ENCODE measurements at regions not wholly inside any gene's neighbourhood (a gene's known extent, or its start where the extent isn't known, plus 50 kb on each side); places are given as distances from the start of the nearest gene placed in this dataset.

DNA sequence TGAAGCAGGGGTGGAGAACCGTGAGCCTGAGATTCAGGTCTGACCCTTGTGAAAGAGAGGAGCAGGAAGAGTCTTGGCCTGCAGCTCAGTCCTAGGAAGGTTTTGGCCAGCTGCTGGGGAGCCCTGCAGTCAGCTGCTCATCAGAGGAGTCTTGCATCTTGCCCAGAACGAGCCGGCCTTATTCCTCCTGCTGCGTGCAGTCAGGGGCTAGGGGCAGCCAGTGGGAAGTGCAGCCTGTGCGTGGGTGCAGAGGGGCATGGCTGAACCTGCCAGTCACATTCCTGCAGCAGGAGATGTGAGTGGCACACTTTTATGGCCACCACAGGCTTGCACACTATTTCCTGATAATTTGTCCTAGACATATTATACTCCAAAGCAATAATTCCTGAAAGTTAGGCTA lies 278.7 kb downstream of the NPR3 start:
- DNase-seq (ENCODE audit: low spot score), result no peak

DNA sequence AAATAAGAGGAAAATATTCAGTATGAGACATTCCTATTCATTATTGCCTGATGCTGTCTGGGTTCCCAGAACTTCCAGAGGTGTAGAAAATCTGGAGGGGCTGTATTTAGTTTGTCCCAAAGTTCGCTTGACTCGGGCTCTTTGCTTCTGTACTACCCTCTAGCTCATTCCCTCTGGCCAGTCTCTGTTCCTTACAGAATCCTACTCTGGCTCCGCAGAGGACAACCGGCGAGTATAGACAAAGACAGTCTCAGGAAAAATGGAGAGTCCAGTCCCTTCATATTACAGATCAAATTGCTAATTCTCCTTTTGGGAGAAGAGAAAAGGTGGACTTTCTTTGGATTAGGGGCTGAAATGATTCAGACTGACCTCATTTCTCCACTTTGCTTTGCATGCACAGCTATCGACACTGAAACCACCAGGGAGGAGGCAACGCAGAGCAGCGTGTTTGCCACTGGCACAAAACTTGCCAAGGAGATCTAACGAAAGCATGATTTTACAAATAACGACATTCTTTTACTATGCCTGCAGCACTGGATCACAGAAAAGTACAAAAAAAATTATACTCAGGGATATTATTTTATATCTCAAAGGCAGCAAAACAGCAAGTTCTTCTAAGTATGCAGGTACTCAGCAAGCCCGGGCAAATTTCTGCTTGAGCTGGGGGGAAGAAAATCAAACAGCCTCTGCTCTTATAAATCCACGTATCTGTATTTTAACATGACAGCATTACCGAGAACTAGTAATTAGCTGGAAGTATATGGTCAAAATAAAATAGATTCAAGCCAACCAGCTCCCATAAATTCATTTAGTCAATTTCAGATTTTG lies 279.7 kb downstream of the NPR3 start:
- no peak for DNase-seq (ENCODE audit: low spot score)

DNA sequence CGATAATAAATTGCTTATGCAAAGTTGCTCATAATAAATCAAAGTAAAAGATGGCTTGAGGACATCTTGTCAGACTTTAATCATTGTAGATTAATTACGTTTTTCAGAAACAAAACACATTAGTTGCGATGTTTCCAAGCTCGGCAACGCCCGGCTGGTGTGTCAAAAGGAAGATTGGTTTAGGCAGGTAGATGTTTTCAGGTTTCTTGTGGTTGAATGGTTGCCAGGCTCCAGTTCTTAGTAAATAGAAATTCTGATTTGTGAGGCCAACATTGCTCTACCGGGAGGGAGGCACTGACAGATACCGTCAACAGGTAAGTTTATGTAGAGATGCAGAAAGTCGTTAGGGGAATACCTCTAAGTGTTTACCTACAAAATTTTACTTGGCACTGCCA lies 280.3 kb downstream of the NPR3 start:
- no peak for DNase-seq (ENCODE audit: low spot score)

DNA sequence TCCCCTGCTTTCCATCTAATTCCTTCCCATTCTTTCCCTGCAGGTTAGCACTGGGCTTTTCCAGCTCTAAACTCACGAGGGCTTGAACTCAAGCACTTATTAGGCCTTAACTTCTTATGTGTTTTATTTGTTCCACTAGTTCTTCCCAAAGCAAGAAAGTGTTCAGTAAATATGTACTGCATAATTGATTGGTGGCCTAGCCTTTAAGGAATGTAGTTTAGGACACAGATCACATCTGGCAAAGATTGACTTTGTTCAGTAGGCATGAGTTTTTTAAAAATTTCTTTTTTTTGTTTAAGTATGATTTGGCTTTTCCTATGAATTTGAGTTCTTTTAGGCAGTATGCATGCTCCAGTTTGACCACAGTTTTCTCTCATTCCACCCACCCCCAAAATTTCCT lies 285.2 kb downstream of the NPR3 start:
- DNase-seq (ENCODE audit: low spot score), result no peak

DNA sequence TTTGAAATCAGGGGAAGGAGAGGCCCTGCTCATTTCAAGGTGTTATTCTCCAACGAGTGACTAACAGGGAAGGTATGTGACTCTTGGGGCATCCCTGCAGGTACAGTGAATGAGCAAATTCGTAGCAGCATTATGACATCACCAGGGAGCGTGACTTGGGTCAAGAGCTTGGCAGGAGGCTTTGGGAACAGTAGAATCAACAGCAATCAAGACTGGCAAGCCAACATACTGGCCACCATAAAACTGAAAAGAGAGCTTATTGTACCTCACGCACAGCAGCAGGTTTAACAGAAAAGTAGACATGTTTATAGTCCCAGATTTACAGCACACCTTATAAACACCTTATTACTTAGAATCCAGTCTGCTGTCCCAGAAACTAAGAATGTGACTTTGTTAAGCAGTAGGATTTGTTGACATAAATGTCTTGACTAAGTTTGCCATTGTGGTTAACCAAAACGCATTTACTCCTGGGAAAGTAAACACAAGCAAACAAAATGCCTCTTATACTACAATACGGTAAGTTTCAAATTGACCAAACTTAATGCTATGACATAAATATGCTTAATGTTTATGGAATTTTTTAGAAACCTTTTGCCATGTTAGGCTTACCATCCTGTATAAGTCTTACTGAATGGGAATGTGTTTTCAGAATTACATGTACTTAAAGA lies 297.8 kb downstream of the NPR3 start:
- DNase-seq (ENCODE audit: low spot score), result no peak

DNA sequence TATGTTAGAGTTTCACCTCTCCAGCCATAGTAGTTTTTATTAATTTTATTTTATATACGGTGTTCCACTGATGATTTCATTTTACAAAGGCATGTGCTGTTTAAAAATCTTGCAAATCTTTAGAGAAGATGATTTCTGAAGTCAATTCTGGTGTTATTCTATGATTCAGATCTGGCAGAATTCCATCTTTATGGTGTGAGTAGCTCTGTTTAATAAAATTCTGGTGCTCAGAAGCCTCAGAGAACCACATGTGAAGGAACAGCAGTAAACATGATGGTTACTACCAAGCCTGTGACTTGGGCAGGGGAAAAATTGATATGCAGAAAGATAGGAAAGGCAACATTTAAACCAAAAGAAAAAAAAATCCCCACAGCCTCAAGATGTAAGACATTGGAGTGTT lies 299.7 kb downstream of the NPR3 start:
- DNase-seq (ENCODE audit: low spot score), result no peak

DNA sequence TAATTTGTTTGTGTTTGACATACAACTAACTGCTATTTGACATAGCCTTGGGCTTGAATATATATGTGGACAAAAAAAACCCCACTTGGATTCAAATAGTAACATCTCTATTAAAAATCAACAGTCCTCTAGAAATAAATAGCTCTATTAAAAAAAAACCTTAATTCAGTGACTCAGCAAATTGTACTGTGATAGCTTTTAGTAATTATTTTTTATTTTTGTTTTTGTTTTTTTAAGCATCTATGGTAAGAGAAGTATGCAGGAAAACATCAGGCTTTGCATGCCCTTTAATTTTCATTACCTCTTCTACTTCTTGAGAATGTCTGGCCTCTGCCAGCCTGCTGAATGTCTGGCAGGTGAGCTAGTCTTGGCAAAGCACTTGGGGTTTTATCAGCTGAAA lies 300.7 kb downstream of the NPR3 start:
- no peak for DNase-seq (ENCODE audit: low spot score)

DNA sequence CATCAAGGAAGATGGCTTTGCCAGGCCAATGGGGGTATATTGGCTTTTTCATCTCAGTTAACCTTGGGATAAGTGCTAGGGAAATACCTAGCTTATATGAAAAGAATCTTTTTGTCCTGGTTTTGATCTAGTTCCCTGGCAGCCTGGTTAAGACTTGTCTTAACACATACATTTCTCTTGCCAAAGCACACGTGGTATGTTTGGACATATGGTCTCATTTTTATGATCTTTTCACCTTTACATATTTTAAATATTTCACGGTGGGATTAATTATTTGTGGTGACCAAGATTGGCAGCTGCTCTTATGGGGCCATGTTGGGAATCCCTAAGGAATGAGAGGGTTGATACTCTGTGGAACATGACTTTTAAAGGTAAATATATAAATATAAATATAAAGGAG lies 312.5 kb downstream of the NPR3 start:
- no peak for DNase-seq (ENCODE audit: low spot score)

DNA sequence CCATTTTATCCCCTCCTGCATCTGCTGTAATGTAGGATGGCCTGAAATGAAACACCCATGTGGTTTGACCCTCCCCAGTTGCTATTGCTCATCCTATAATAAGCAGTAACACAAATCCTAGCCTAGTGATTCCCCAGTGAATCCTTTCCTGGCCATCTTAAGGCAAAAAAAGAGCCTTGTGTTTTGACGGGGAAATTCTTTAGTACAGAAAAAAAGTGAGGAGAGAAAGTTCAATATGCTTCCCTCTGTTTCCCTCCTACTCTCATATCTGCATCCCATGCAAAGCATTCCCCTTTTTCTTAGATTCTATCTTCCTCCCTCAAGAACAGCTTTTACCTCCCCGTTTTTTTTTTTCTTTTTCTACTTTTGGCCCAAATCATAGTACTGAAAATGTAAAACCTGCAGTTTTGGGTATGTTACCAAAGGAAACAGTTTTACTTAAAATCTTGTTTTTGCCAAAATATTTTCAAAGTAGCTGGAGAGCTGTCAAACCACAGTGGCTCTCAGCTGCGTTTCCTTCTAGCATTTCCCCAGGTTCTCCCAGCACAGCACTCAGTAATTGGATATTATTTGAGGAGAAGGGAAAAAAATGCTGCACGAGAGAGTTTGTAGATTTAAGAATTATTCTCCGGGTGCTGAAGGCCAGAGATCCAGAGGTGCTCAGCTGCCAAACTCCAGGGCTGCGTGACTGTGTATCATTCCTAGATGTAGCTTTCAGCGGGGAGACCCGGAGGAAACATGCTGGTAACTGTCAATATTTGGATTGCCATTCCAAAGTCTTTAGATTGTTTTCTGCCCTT lies 321.4 kb downstream of the NPR3 start:
- DNase-seq (ENCODE audit: low spot score), result no peak

DNA sequence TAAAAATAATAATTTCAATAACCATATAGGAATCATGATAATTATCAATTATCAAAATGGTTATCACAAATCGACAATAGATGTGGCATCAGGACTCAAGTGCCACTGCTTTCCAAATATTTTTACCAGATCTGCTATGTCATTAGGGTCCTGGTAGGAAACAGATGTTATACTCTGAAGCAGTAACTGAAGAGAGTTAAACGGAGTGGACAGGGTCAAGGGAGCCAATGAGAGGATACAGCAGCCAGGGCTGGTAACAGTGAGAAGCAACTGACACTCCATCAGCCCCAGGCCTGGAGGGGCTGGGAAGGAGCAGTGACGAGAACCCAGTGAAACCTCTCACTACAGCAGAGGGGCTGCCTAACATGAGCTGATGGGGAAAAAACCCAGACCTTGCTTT lies 322.4 kb downstream of the NPR3 start:
- DNase-seq (ENCODE audit: low spot score), result no peak

DNA sequence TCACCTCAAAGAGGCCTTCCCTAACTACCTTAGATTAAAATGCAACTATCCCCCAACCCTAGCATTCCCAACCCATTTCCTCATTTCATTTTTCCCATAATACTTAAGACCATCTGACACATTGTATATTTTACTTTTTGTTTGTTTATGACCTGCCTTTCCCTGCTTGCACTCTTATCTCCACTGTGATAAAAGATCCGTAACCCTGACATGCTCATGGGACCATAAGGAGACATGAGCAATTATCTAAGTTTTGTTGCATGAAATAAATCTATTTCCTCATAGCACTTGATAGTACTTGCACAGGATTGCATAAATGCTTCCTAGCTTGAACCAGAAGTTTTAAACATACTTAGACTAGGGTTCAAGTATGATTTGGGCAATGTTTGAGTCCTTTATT lies 323.7 kb downstream of the NPR3 start:
- DNase-seq (ENCODE audit: low spot score), result no peak

DNA sequence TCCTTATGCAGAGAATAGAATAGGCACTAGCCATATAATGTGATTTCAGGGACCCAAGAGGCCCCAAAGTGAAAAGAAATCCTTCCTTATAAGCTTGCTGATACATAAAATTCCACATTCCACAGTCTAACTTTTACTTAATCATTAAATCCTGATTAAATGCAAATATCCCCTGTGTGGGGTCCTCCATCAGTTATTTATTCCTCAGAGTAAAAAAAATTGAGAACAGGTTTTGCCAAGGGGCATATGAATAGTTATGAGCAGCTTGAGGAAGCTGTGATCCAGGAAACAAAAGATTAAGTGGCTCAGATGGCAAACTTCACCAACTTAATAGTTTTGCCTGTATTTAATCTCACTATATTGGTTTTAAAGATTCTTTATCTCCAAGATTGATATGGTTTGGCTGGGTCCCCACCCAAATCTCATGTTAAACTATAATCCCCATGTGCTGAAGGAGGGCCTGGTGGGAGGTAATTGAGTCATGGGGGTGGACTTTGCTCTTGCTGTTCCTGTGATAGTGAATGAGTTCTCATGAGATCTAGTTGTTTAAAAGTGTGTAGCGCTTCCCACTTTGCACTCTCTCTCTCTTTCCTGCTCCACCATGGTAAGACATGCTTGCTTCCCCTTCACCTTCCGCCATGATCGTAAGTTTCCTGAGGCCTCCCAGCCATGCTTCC lies 324.9 kb downstream of the NPR3 start:
- no peak for DNase-seq (ENCODE audit: low spot score)

DNA sequence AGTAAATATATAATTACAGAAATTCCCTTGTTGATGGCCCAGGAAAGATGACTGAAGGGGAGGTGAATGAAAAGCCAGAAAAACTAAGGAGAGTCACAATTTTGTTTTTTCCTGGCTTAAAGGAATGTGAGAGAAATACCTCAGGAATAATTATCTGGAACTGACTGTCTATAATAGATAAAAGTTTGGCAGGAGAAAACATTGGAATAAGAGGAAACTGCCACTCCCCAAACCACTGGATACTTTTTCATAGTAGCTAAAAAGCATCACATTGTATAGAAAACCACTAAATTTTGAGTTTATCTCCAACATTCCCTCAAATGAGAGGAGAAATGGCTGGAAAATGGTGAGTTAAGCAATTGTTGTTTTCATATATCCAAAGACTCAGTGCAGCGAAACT lies 326.0 kb downstream of the NPR3 start:
- DNase-seq (ENCODE audit: low spot score), result no peak

DNA sequence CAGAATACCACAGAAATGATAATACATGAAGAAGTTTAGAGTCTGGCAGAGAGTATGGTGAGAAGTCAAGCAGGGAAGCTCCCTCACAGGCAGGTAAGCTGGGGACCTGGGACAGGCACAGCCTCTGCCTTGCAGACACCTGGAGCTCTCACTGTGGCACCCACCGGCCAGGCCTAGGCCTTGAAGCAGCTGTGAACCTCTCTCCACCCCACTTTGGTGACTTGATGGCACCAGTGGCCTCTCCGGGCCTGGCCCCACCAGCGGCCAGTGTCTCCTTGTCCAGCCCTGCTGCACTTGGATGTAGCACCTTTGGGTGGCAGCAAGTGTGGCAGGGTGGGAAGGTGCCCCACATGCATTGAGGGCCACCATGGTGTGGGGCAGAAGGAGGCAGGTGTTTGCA lies 330.5 kb downstream of the NPR3 start:
- no peak for DNase-seq (ENCODE audit: low spot score)

DNA sequence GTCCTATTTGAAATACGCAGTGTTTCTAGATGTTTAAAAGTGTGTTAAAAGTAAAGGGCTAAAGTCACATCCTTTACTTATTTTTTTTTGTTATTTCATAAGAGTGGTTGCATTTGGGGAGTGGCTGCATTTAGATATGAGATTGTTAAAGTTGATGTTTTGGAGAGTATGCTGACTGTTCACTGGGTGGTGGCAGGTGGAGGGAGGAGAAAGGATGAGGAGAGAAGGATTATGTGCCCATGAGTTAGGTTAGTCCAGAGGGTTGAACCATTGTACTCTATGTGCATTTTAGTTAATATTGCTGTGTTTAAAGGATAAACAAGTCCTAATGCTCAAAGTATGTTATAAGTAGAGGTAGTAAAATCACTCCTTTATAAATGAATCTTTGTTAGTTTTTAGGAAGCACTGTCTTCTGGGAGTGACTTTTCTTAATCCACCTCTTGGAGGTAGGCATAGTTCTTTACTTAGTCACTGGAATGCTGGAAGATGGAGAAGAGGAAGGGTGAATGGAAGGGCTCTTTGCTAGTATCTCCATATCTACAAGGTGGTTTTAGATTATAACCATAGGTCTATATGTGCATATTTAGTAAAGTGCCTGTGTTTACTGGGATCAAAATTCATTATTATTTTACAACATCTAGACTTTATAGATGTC lies 332.3 kb downstream of the NPR3 start:
- no peak for DNase-seq (ENCODE audit: low spot score)

DNA sequence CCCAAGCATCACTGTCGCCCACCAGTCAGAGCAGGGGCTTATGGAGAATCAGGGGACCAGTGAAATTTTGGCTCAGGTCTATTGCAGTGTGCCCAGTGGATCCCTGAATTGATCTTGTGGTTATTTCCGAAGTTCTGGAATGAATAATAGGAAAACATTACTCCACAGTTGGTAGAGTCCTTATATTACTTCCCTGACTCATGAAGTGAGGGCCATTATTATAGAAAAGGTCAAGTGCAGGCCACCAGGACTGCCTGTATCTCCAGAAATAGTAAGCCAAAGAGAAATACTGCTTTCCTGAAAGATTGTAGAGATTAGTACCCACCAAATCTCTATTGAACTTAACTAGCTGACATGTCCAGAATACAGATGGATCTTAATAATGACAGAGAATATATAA lies 335.0 kb downstream of the NPR3 start:
- no peak for DNase-seq (ENCODE audit: low spot score)

DNA sequence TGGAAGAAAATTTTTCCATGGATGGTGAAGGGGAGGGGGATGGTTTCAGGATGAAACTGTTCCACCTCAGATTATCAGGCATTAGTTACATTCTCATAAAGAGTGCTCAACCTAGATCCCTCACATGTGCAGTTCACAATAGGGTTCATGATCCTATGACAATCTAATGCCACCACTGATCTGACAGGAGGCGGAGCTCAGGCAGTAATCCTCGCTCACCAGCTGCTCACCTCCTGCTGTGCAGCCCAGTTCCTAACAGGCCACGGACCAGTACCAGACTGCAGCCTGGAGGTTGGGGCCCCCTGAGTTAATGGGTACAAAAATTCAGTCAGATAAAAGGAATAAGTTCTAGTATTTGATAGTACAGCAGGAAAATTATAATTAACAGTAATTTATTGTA lies 337.2 kb downstream of the NPR3 start:
- no peak for DNase-seq (ENCODE audit: low spot score)

DNA sequence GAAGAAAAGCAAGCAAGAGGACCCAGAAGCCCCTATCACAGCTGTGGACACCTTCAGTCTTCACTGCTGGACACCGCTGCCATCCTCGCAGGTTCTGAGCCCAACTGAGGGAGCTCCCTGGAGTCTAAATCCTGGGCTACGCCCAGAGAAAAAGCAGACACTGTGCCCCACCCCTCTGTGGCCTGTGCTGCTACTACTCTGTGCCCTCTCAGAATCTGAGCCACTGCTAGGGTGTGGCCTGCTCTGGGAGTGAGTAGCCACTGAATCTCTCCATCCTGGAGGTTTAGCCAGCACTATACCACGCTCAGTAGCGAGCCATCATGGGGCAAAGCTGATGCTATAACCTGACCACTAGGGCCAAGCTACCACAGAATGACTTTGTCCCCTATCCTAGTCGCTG lies 338.2 kb downstream of the NPR3 start:
- DNase-seq (ENCODE audit: low spot score), result no peak

DNA sequence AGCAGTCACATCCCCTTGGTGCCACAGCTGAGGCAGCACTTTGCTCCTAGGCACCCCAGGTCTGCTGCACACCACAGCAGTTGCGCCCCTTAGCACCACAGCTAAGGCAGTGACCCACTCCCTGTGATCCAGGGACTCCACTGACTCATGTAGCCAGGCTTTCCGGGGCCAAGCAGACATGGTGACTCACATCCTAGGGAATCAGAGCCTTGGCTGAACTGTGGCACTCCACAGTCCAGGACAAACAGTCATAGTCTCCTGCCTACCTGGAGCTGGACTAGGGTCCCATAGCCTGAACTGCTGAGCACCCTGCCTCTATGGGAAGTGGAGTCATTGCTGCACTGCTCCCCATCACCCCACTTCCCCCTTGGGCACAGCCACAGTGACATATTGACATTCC lies 338.7 kb downstream of the NPR3 start:
- peak; percentile 12 for DNase-seq (ENCODE audit: low spot score)

DNA sequence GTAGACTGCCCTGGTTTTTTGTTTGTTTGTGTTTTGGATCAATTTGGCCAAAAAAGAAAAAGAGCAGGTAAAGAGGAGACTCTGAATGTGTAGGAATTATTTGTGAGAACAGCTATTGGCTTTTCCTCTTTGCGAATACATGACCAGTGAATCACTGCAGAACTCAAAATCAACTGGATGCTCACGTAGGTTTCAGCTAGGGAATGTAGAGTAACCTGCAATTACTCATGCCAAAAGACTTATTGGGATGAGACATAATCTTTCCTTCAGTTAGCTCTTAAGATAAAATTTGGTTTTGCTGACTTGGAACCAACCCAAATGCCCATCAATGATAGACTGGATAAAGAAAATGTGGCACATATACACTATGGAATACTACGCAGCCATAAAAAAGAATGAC lies 348.0 kb downstream of the NPR3 start:
- no peak for DNase-seq (ENCODE audit: low spot score)

DNA sequence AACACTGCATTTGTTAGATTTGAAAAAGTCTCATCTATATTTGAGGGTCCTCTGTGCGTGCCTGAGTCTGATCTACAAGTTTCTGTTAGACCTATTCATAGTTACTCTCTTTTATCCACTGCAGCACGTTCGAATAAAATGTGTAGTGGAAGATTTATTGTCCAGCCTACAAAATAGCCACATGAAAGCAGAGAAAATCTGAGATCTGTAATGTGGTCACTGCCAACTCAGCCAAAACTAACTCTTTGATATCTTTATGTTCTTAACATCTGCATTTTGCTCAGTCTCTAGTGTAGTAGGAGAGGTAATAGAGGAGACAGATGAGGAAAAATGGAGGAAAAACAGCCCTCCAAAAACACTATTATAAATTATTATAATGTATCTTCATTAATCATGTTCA lies 354.0 kb downstream of the NPR3 start:
- DNase-seq (ENCODE audit: low spot score), result peak; percentile 82

DNA sequence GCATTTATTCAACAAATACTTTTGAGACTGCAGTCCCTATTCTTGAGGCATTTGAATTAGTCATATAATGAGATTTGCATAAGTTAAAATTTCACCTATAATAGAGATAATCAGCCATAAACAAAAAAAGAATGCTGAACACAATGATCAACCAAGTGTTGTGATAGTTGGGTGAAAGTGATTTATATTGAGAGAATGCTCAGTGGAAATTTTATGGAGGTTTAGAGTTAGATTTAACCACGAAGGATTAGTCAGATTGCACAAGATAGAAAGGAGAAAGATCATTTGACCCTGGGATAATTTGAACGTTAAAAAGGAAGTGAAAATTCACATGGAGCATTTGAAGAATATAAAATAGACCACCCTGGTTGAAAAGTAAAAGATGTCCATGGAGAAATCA lies 356.2 kb downstream of the NPR3 start:
- no peak for DNase-seq (ENCODE audit: low spot score)

Data from umbilical cord (tissue), 1 donor.